K562 (cell line): ENCODE measurements at regions not wholly inside any gene's neighbourhood (a gene's known extent, or its start where the extent isn't known, plus 50 kb on each side); places are given as distances from the start of the nearest gene placed in this dataset.

Source experiments
- CEBPB ChIP-seq: fragments of 450-650 bp; IDR thresholded peaks from 2 replicates; pipeline ENCODE4 v1.6.1; 2016; ENCODE audit warnings: missing genetic modification characterization, missing compliant biosample characterization
- CHD2 ChIP-seq: IDR thresholded peaks from 2 replicates; pipeline ENCODE4 v1.6.1; 2011; ENCODE audit warnings: low read depth, low read length
- HBP1 ChIP-seq: fragments of 450-650 bp; formaldehyde crosslinking; IDR thresholded peaks from 2 replicates; pipeline ENCODE4 v1.4.0; 2022; ENCODE audit warnings: missing genetic modification characterization
- MED1 ChIP-seq: sonication (generic); formaldehyde crosslinking; IDR thresholded peaks from 2 replicates; pipeline ENCODE4 v1.8.1; 2023; ENCODE audit warnings: missing genetic modification reagents, borderline replicate concordance
- TF ChIP-seq, protein P1 (sequence below), 3 experiments: IDR thresholded peaks in 2 of 3; conservative IDR thresholded peaks in 1 of 3; 2 replicates each; pipeline ENCODE4 v1.5.1; 2011 to 2012; ENCODE audit warnings: low read length in 3 of 3, mild to moderate bottlenecking in 3 of 3, control low read depth in 2 of 3, improper control_type of control experiment in 1 of 3, inconsistent platforms in 1 of 3, low read depth in 1 of 3, mixed read lengths in 1 of 3, moderate library complexity in 1 of 3; ENCODE audit not compliant: insufficient read depth in 2 of 3
- TF ChIP-seq, protein P2 (sequence below): fragments of 200-600 bp; sonication (generic); IDR thresholded peaks from one replicate; pipeline ENCODE4 v1.6.1; 2012; ENCODE audit warnings: mild to moderate bottlenecking, low read depth, low read length, inconsistent platforms
- TF ChIP-seq, protein P3 (sequence below): fragments of 250-450 bp; sonication (Bioruptor Pico); IDR thresholded peaks from 2 replicates; pipeline ENCODE4 v1.4.0; 2020; ENCODE audit warnings: mild to moderate bottlenecking, moderate library complexity

- TF ChIP-seq, protein P1, sequence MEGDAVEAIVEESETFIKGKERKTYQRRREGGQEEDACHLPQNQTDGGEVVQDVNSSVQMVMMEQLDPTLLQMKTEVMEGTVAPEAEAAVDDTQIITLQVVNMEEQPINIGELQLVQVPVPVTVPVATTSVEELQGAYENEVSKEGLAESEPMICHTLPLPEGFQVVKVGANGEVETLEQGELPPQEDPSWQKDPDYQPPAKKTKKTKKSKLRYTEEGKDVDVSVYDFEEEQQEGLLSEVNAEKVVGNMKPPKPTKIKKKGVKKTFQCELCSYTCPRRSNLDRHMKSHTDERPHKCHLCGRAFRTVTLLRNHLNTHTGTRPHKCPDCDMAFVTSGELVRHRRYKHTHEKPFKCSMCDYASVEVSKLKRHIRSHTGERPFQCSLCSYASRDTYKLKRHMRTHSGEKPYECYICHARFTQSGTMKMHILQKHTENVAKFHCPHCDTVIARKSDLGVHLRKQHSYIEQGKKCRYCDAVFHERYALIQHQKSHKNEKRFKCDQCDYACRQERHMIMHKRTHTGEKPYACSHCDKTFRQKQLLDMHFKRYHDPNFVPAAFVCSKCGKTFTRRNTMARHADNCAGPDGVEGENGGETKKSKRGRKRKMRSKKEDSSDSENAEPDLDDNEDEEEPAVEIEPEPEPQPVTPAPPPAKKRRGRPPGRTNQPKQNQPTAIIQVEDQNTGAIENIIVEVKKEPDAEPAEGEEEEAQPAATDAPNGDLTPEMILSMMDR (IDR thresholded peaks at IDR 0.05 in 2 of 3, conservative IDR thresholded peaks at IDR 0.05 in 1 of 3; ENCODE audit: insufficient read depth in 2 of 3, low read depth in 1 of 3, low read length in 3 of 3): no peak
- TF ChIP-seq, protein P2, sequence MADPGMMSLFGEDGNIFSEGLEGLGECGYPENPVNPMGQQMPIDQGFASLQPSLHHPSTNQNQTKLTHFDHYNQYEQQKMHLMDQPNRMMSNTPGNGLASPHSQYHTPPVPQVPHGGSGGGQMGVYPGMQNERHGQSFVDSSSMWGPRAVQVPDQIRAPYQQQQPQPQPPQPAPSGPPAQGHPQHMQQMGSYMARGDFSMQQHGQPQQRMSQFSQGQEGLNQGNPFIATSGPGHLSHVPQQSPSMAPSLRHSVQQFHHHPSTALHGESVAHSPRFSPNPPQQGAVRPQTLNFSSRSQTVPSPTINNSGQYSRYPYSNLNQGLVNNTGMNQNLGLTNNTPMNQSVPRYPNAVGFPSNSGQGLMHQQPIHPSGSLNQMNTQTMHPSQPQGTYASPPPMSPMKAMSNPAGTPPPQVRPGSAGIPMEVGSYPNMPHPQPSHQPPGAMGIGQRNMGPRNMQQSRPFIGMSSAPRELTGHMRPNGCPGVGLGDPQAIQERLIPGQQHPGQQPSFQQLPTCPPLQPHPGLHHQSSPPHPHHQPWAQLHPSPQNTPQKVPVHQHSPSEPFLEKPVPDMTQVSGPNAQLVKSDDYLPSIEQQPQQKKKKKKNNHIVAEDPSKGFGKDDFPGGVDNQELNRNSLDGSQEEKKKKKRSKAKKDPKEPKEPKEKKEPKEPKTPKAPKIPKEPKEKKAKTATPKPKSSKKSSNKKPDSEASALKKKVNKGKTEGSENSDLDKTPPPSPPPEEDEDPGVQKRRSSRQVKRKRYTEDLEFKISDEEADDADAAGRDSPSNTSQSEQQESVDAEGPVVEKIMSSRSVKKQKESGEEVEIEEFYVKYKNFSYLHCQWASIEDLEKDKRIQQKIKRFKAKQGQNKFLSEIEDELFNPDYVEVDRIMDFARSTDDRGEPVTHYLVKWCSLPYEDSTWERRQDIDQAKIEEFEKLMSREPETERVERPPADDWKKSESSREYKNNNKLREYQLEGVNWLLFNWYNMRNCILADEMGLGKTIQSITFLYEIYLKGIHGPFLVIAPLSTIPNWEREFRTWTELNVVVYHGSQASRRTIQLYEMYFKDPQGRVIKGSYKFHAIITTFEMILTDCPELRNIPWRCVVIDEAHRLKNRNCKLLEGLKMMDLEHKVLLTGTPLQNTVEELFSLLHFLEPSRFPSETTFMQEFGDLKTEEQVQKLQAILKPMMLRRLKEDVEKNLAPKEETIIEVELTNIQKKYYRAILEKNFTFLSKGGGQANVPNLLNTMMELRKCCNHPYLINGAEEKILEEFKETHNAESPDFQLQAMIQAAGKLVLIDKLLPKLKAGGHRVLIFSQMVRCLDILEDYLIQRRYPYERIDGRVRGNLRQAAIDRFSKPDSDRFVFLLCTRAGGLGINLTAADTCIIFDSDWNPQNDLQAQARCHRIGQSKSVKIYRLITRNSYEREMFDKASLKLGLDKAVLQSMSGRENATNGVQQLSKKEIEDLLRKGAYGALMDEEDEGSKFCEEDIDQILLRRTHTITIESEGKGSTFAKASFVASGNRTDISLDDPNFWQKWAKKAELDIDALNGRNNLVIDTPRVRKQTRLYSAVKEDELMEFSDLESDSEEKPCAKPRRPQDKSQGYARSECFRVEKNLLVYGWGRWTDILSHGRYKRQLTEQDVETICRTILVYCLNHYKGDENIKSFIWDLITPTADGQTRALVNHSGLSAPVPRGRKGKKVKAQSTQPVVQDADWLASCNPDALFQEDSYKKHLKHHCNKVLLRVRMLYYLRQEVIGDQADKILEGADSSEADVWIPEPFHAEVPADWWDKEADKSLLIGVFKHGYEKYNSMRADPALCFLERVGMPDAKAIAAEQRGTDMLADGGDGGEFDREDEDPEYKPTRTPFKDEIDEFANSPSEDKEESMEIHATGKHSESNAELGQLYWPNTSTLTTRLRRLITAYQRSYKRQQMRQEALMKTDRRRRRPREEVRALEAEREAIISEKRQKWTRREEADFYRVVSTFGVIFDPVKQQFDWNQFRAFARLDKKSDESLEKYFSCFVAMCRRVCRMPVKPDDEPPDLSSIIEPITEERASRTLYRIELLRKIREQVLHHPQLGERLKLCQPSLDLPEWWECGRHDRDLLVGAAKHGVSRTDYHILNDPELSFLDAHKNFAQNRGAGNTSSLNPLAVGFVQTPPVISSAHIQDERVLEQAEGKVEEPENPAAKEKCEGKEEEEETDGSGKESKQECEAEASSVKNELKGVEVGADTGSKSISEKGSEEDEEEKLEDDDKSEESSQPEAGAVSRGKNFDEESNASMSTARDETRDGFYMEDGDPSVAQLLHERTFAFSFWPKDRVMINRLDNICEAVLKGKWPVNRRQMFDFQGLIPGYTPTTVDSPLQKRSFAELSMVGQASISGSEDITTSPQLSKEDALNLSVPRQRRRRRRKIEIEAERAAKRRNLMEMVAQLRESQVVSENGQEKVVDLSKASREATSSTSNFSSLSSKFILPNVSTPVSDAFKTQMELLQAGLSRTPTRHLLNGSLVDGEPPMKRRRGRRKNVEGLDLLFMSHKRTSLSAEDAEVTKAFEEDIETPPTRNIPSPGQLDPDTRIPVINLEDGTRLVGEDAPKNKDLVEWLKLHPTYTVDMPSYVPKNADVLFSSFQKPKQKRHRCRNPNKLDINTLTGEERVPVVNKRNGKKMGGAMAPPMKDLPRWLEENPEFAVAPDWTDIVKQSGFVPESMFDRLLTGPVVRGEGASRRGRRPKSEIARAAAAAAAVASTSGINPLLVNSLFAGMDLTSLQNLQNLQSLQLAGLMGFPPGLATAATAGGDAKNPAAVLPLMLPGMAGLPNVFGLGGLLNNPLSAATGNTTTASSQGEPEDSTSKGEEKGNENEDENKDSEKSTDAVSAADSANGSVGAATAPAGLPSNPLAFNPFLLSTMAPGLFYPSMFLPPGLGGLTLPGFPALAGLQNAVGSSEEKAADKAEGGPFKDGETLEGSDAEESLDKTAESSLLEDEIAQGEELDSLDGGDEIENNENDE: no peak
- no peak for TF ChIP-seq HBP1 (CRISPR knock-in tag)
- TF ChIP-seq, protein P3, sequence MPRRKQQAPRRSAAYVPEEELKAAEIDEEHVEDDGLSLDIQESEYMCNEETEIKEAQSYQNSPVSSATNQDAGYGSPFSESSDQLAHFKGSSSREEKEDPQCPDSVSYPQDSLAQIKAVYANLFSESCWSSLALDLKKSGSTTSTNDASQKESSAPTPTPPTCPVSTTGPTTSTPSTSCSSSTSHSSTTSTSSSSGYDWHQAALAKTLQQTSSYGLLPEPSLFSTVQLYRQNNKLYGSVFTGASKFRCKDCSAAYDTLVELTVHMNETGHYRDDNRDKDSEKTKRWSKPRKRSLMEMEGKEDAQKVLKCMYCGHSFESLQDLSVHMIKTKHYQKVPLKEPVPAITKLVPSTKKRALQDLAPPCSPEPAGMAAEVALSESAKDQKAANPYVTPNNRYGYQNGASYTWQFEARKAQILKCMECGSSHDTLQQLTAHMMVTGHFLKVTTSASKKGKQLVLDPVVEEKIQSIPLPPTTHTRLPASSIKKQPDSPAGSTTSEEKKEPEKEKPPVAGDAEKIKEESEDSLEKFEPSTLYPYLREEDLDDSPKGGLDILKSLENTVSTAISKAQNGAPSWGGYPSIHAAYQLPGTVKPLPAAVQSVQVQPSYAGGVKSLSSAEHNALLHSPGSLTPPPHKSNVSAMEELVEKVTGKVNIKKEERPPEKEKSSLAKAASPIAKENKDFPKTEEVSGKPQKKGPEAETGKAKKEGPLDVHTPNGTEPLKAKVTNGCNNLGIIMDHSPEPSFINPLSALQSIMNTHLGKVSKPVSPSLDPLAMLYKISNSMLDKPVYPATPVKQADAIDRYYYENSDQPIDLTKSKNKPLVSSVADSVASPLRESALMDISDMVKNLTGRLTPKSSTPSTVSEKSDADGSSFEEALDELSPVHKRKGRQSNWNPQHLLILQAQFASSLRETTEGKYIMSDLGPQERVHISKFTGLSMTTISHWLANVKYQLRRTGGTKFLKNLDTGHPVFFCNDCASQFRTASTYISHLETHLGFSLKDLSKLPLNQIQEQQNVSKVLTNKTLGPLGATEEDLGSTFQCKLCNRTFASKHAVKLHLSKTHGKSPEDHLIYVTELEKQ (CRISPR knock-in tag): no peak
- TF ChIP-seq CEBPB (tag): no peak
- TF ChIP-seq MED1 (CRISPR knock-in tag): no peak
- no peak for TF ChIP-seq CHD2
Observed at GRCh38 chr18:30454920-30455319, 587.6 kb downstream of the DSC3 start.
